Erythroblast (primary cell): ENCODE measurements at regions not wholly inside any gene's neighbourhood (a gene's known extent, or its start where the extent isn't known, plus 50 kb on each side); places are given as distances from the start of the nearest gene placed in this dataset.

Experiments used
- DNase-seq, 2 experiments: peaks; one replicate each; lab custom pipeline; 2025; lab: John Stamatoyannopoulos, UW
- GATA1 ChIP-seq: IDR thresholded peaks from 2 replicates; pipeline ENCODE4 v1.6.1; 2011; ENCODE audit warnings: low read depth, mild to moderate bottlenecking, control low read depth, low read length, moderate library complexity
- POLR2A ChIP-seq: IDR thresholded peaks from 2 replicates; pipeline ENCODE4 v1.6.1; 2011; ENCODE audit warnings: mild to moderate bottlenecking, low read length

GRCh38 chr6:168887621-168888020 lies 366.0 kb downstream of the THBS2 start:
- no peak for TF ChIP-seq GATA1
- TF ChIP-seq POLR2A, result no peak
- DNase-seq, result no peak

GRCh38 chr6:168886964-168887363 lies 366.7 kb downstream of the THBS2 start:
- TF ChIP-seq POLR2A, result no peak
- TF ChIP-seq GATA1, result no peak
- DNase-seq, result no peak

GRCh38 chr6:168885751-168886742 lies 367.6 kb downstream of the THBS2 start:
- DNase-seq, result no peak
- TF ChIP-seq POLR2A, result no peak
- no peak for TF ChIP-seq GATA1

- DNase-seq, result no peak
- no peak for TF ChIP-seq POLR2A
Observed at GRCh38 chr6:168885196-168885595, 368.4 kb downstream of the THBS2 start.

- no peak for TF ChIP-seq POLR2A
- no peak for TF ChIP-seq GATA1
- DNase-seq, result peak; percentile 24 to 47
Observed at GRCh38 chr6:168884646-168885086, 369.0 kb downstream of the THBS2 start.

- DNase-seq, result no peak
Observed at GRCh38 chr6:168884050-168884645, 369.5 kb downstream of the THBS2 start.

GRCh38 chr6:168883410-168884049 lies 370.1 kb downstream of the THBS2 start:
- DNase-seq, result no peak
- TF ChIP-seq POLR2A (no peak), GATA1 (no peak)

More at GRCh38 chr6:168884050-168884645, 369.5 kb downstream of the THBS2 start:
- no peak for TF ChIP-seq POLR2A
- no peak for TF ChIP-seq GATA1

GRCh38 chr6:168880271-168880670 lies 373.4 kb downstream of the THBS2 start:
- no peak for DNase-seq

GRCh38 chr6:168877821-168878282 lies 375.8 kb downstream of the THBS2 start:
- DNase-seq, result no peak
- TF ChIP-seq GATA1, result no peak
- no peak for TF ChIP-seq POLR2A

More at GRCh38 chr6:168880271-168880670, 373.4 kb downstream of the THBS2 start:
- TF ChIP-seq GATA1 (no peak), POLR2A (no peak)

- DNase-seq, result no peak
- no peak for TF ChIP-seq GATA1
- TF ChIP-seq POLR2A, result no peak
Observed at GRCh38 chr6:168876956-168877355, 376.7 kb downstream of the THBS2 start.

- TF ChIP-seq GATA1 (no peak), POLR2A (no peak)
- DNase-seq, result no peak
Observed at GRCh38 chr6:168875811-168876576, 377.7 kb downstream of the THBS2 start.

- no peak for TF ChIP-seq POLR2A
- no peak for TF ChIP-seq GATA1
- no peak for DNase-seq
Observed at GRCh38 chr6:168874637-168875036, 379.0 kb downstream of the THBS2 start.
